Prostate gland (tissue), 2 donors: ENCODE measurements at regions not wholly inside any gene's neighbourhood (a gene's known extent, or its start where the extent isn't known, plus 50 kb on each side); places are given as distances from the start of the nearest gene placed in this dataset.

Experiments
- DNase-seq: peaks from one replicate; pipeline ENCODE4 v3.0.0-alpha.2; 2019; ENCODE audit warnings: low spot score
- H3K27ac ChIP-seq, 2 donors: fragments of 200-600 bp; sonication (generic); 2 replicates each; pipeline ENCODE4 v1.5.1; 2017 to 2019
- H3K27me3 ChIP-seq: fragments of 200-600 bp; sonication (generic); replicated peaks from 2 replicates; pipeline ENCODE4 v1.5.1; 2019; ENCODE audit not compliant: insufficient read depth
- H3K36me3 ChIP-seq, 2 donors: fragments of 200-600 bp; sonication (generic); 1 replicate in 1 of 2; 2 replicates in 1 of 2; pipeline versions ENCODE4 v1.5.1 to v1.8.1; 2017 to 2019
- H3K4me1 ChIP-seq: fragments of 200-600 bp; sonication (generic); replicated peaks from 2 replicates; pipeline ENCODE4 v1.5.1; 2019
- H3K4me3 ChIP-seq, 2 donors: fragments of 200-600 bp; sonication (generic); 2 replicates each; pipeline ENCODE4 v1.5.1; 2017 to 2019
- H3K9me3 ChIP-seq: fragments of 200-600 bp; sonication (generic); 2 replicates; pipeline ENCODE4 v1.5.1; 2017
- POLR2A ChIP-seq: fragments of 450-650 bp; IDR thresholded peaks from one replicate; pipeline ENCODE4 v1.6.1; 2016; ENCODE audit warnings: antibody characterized with exemption, mild to moderate bottlenecking
- POLR2AphosphoS5 ChIP-seq: sonication (generic); formaldehyde crosslinking; IDR thresholded peaks from one replicate; pipeline ENCODE4 v1.6.1; 2017; ENCODE audit warnings: antibody characterized with exemption
- WGBS: methylation state at CpG from one replicate; pipeline ENCODE4 v1.1.5; 2018; 5-methylcytosine and 5-hydroxymethylcytosine counted together
- intact Hi-C: fragments of 100-400 bp; cut with DNase I; formaldehyde crosslinking; loops from one replicate; pipeline ENCODE4 v1.14.2; 2022
- TF ChIP-seq, protein P1 (sequence below), 4 experiments: fragments of 200-600 bp in 2 of 4; fragments of 450-650 bp in 2 of 4; sonication (generic) in 2 of 4; IDR thresholded peaks; 1 replicate in 3 of 4; 2 replicates in 1 of 4; pipeline ENCODE4 v1.5.1; 2016 to 2019; ENCODE audit warnings: antibody characterized with exemption in 4 of 4, mild to moderate bottlenecking in 2 of 4, moderate library complexity in 2 of 4

DNA sequence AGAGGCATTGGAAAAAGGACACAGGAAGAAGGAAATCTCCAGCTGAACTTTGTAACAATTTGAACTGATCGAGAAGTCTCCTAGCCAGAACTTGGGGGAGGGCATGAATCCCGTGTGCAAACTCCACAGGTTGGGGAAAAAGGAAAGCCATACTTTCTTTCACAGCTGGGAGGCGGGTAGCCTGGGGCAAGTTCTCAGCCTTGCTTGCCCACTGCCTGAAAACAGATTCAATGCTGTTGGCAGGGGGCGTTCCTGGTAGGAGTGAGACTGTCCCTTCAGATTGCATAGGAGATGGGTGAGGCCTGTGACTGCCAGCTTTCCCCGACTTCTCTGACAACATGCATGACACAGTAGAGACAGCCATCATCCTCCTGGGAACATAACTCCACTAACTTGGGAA is 289.1 kb upstream of the PHF14 start:
- no peaks in the 10 kb centered on the region for H3K9me3 ChIP-seq
- no peak overlapping the region for H3K27ac ChIP-seq
- DNase-seq, result no peak
- no peaks in the 10 kb centered on the region for H3K36me3 ChIP-seq
- intact Hi-C loops, result no loop called here
- no peaks in the 10 kb centered on the region for H3K4me1 ChIP-seq
- 94% methylated on average over 5 of the region's 5 CpGs for WGBS
- no peak overlapping the region for H3K4me3 ChIP-seq
- TF ChIP-seq POLR2A (no peak), POLR2AphosphoS5 (no peak)
- TF ChIP-seq, protein P1, sequence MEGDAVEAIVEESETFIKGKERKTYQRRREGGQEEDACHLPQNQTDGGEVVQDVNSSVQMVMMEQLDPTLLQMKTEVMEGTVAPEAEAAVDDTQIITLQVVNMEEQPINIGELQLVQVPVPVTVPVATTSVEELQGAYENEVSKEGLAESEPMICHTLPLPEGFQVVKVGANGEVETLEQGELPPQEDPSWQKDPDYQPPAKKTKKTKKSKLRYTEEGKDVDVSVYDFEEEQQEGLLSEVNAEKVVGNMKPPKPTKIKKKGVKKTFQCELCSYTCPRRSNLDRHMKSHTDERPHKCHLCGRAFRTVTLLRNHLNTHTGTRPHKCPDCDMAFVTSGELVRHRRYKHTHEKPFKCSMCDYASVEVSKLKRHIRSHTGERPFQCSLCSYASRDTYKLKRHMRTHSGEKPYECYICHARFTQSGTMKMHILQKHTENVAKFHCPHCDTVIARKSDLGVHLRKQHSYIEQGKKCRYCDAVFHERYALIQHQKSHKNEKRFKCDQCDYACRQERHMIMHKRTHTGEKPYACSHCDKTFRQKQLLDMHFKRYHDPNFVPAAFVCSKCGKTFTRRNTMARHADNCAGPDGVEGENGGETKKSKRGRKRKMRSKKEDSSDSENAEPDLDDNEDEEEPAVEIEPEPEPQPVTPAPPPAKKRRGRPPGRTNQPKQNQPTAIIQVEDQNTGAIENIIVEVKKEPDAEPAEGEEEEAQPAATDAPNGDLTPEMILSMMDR (IDR thresholded peaks at IDR 0.05), result no peak
- no peaks in the 10 kb centered on the region for H3K27me3 ChIP-seq

DNA sequence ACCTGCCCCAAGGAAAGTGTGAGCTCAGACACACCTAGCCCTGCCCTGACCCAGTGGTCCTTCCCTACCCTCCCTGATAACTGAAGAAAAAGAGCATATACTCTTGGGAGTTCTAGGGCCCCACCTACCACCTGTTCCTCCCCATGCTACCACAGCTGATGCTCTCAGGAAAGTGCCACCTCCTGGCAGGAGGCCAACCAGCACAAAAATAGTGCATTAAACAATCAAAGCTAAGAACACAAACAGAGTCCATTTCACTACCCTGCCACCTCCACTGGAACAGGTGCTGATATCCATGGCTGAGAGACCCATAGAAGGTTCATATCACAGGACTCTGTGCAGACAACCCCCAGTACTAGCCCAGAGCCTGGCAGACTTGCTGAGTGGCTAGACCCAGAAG is 288.6 kb upstream of the PHF14 start:
- no peak overlapping the region for H3K4me3 ChIP-seq
- no peak overlapping the region for H3K27ac ChIP-seq
- DNase-seq, result no peak
- H3K4me1 ChIP-seq, result no peaks in the 10 kb centered on the region
- TF ChIP-seq POLR2AphosphoS5, result no peak
- TF ChIP-seq, protein P1 (IDR thresholded peaks at IDR 0.05), result no peak
- no peak for TF ChIP-seq POLR2A
- H3K36me3 ChIP-seq, result no peaks in the 10 kb centered on the region
- H3K9me3 ChIP-seq, result no peaks in the 10 kb centered on the region
- H3K27me3 ChIP-seq, result no peaks in the 10 kb centered on the region
- intact Hi-C loops, result no loop called here

DNA sequence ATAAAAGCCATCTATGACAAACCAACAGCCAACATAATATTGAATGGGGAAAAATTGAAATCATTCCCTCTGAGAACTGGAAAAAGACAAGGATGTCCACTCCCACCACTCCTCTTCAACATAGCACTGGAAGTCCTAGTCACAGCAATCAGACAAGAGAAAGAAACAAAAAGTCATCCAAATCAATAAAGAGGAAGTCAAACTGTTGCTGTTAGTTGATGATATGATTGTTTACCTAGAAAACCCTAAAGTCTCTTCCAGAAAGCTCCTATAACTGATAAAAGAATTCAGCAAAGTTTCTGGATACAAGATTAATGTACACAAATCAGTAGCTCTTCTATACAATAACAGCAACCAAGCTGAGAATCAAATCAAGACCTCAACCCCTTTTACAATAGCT is 285.1 kb upstream of the PHF14 start:
- no peak overlapping the region for H3K4me3 ChIP-seq
- H3K27ac ChIP-seq, result no peak overlapping the region
- no peaks in the 10 kb centered on the region for H3K27me3 ChIP-seq
- no peaks in the 10 kb centered on the region for H3K9me3 ChIP-seq
- intact Hi-C loops, result no loop called here
- no peaks in the 10 kb centered on the region for H3K36me3 ChIP-seq
- no peak for TF ChIP-seq POLR2A
- TF ChIP-seq, protein P1 (IDR thresholded peaks at IDR 0.05), result no peak
- TF ChIP-seq POLR2AphosphoS5, result no peak
- H3K4me1 ChIP-seq, result no peaks in the 10 kb centered on the region
- DNase-seq, result no peak

DNA sequence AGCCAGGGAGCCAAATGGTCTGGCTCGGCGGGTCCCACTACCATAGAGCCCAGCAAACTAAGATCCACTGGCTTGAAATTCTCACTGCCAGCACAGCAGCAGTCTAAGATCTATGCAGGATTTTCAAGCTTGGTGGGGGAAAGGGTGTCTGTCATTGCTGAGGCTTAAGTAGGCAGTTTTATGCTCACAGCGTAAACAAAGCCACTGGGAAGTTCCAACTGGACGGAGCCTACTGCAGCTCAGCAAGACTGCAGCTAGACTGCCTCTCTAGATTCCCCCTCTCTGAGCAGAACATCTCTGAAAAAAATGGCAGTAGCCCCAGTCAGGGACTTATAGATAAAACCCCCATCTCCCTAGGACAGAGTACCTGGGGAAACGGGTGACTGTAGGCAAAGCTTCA is 277.6 kb upstream of the PHF14 start:
- WGBS, result 52% methylated on average over 5 of the region's 5 CpGs
- H3K27ac ChIP-seq, result no peak overlapping the region
- no peaks in the 10 kb centered on the region for H3K4me1 ChIP-seq
- intact Hi-C loops, result no loop called here
- no peak overlapping the region for H3K4me3 ChIP-seq
- no peaks in the 10 kb centered on the region for H3K9me3 ChIP-seq
- TF ChIP-seq, protein P1 (IDR thresholded peaks at IDR 0.05), result no peak
- TF ChIP-seq POLR2A (no peak), POLR2AphosphoS5 (no peak)
- no peaks in the 10 kb centered on the region for H3K27me3 ChIP-seq
- DNase-seq, result no peak
- no peaks in the 10 kb centered on the region for H3K36me3 ChIP-seq

DNA sequence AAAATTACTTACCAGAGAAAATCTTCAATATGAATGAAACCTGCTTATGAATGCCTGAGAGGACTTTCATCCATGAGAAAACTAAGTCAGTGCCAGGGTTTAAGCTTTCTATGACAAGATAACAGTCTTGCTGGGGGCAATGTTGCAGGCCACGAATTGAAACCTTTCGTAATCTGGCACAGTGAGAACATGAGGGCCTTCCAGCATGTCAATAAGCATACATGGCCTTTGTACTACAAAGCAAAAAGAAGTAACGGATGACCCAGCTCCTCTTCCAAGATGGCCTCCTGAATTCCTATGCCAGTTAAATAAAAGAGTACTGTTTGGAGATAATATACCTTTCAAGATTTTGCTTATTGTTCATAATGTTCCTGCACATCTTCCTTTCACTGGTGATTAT is 270.6 kb upstream of the PHF14 start:
- H3K9me3 ChIP-seq, result no peaks in the 10 kb centered on the region
- intact Hi-C loops, result no loop called here
- no peak overlapping the region for H3K27ac ChIP-seq
- H3K4me1 ChIP-seq, result no peaks in the 10 kb centered on the region
- 76% methylated on average over 3 of the region's 3 CpGs for WGBS
- H3K27me3 ChIP-seq, result no peaks in the 10 kb centered on the region
- TF ChIP-seq POLR2A, result no peak
- TF ChIP-seq POLR2AphosphoS5, result no peak
- TF ChIP-seq, protein P1 (IDR thresholded peaks at IDR 0.05), result no peak
- DNase-seq, result no peak
- no peak overlapping the region for H3K4me3 ChIP-seq
- H3K36me3 ChIP-seq, result no peaks in the 10 kb centered on the region
